Testis (tissue), 2 donors: ENCODE measurements at regions not wholly inside any gene's neighbourhood (a gene's known extent, or its start where the extent isn't known, plus 50 kb on each side); places are given as distances from the start of the nearest gene placed in this dataset.

Experiments used
- DNase-seq: peaks from one replicate; pipeline ENCODE4 v3.0.0-alpha.2; 2019
- H3K27ac ChIP-seq, 2 donors: fragments of 200-600 bp; sonication (generic); one replicate each; pipeline ENCODE4 v1.5.1; 2019
- H3K27me3 ChIP-seq: fragments of 200-600 bp; sonication (generic); one replicate; pipeline ENCODE4 v1.5.1; 2019
- H3K36me3 ChIP-seq: fragments of 200-600 bp; sonication (generic); one replicate; pipeline ENCODE4 v1.5.1; 2017; ENCODE audit warnings: low read depth; ENCODE audit errors: missing control alignments
- H3K4me1 ChIP-seq: fragments of 200-600 bp; sonication (generic); one replicate; pipeline ENCODE4 v1.5.1; 2019
- H3K4me3 ChIP-seq, 2 donors: fragments of 200-600 bp; sonication (generic); one replicate each; pipeline ENCODE4 v1.5.1; 2017 to 2019
- H3K9me3 ChIP-seq: fragments of 200-600 bp; sonication (generic); one replicate; pipeline ENCODE4 v1.5.1; 2017
- POLR2A ChIP-seq: fragments of 450-650 bp; IDR thresholded peaks from one replicate; pipeline ENCODE4 v1.6.1; 2017; ENCODE audit warnings: antibody characterized with exemption, mild to moderate bottlenecking, moderate library complexity
- WGBS, 2 donors: methylation state at CpG; one replicate each; pipeline ENCODE4 v1.1.5; 2018; 5-methylcytosine and 5-hydroxymethylcytosine counted together
- intact Hi-C: fragments of 100-400 bp; cut with DNase I; formaldehyde crosslinking; loops from one replicate; pipeline ENCODE4 v1.15.1; 2023; ENCODE audit warnings: low total_unique reads
- TF ChIP-seq, protein P1 (sequence below), 3 experiments: fragments of 450-650 bp in 2 of 3; fragments of 200-600 bp in 1 of 3; sonication (generic) in 1 of 3; IDR thresholded peaks; one replicate each; pipeline ENCODE4 v1.5.1; 2016 to 2019; ENCODE audit warnings: antibody characterized with exemption in 3 of 3, mild to moderate bottlenecking in 2 of 3, moderate library complexity in 1 of 3

DNA sequence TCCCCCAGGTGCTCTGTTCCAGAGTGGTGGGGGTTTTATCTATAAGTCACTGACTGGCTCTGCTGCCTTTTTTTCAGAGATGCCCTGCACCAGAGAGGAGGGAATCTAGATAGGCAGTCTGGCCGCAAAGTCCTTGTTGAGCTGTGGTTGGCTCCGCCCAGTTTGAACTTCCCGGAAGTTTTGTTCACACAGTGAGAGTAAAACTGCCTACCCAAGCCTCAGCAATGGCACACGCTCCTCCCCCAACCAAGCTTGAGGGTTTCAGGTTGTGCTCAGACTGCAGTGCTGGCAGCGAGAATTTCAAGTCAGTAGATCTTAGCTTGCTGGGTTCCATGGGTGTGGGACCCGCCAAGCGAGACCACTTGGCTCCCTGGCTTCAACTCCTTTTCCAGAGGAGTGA lies 1428.6 kb downstream of the MAT2B start:
- intact Hi-C loops, result no loop called here
- 86 to 87% methylated on average over 5 to 7 of the region's 7 CpGs for WGBS, 2 donors
- Histone ChIP-seq H3K27me3 (no peaks in the 10 kb centered on the region), H3K27ac (no peak overlapping the region), H3K9me3 (no peaks in the 10 kb centered on the region), H3K4me3 (no peak overlapping the region), H3K4me1 (no peaks in the 10 kb centered on the region), H3K36me3 (no peaks in the 10 kb centered on the region)
- no peak for DNase-seq
- no peak for TF ChIP-seq POLR2A
- TF ChIP-seq, protein P1, sequence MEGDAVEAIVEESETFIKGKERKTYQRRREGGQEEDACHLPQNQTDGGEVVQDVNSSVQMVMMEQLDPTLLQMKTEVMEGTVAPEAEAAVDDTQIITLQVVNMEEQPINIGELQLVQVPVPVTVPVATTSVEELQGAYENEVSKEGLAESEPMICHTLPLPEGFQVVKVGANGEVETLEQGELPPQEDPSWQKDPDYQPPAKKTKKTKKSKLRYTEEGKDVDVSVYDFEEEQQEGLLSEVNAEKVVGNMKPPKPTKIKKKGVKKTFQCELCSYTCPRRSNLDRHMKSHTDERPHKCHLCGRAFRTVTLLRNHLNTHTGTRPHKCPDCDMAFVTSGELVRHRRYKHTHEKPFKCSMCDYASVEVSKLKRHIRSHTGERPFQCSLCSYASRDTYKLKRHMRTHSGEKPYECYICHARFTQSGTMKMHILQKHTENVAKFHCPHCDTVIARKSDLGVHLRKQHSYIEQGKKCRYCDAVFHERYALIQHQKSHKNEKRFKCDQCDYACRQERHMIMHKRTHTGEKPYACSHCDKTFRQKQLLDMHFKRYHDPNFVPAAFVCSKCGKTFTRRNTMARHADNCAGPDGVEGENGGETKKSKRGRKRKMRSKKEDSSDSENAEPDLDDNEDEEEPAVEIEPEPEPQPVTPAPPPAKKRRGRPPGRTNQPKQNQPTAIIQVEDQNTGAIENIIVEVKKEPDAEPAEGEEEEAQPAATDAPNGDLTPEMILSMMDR (IDR thresholded peaks at IDR 0.05), result no peak

DNA sequence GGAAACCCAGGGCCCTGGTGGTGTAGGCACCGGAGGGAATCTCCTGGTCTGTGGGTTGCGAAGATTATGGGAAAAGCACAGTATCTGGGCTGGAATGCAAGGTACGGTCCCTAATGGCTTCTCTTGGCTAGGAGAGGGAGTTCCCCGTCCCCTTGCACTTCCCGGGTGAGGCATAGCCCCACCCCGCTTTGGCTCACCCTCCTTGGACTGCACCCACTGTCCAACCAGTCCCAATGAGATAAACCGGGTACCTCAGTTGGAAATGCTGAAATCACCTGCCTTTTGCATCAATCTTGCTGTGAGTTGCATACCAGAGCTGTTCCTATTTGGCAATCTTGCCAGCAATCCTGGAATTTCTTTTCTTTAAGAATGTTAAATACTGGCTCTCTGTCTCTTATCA lies 1429.1 kb downstream of the MAT2B start:
- H3K27ac ChIP-seq, result no peak overlapping the region
- no peak overlapping the region for H3K4me3 ChIP-seq
- TF ChIP-seq, protein P1 (IDR thresholded peaks at IDR 0.05), result no peak
- TF ChIP-seq POLR2A, result no peak
- H3K36me3 ChIP-seq, result no peaks in the 10 kb centered on the region
- H3K9me3 ChIP-seq, result no peaks in the 10 kb centered on the region
- no peaks in the 10 kb centered on the region for H3K4me1 ChIP-seq
- DNase-seq, result no peak
- WGBS, 2 donors, result 75 to 85% methylated on average over 7 of the region's 7 CpGs
- no peaks in the 10 kb centered on the region for H3K27me3 ChIP-seq
- intact Hi-C loops, result no loop called here

DNA sequence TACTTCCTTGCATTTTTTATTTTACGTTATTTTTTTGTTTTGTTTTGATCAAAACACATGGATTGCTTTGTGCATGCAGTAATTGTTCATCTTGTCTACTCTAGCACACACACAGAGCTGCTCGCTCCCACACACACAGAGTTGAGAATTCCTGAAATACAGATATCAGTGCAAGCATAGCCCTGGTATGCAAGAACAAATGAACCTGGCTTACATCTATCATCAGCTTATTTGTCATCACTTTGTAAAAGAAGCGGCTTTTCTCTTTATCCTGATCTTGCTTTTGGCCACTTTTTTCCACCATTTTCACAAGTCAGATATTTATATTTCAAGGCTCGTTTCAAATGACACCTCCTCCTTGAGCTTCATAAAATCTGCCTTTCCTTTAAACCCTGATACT lies 1435.7 kb downstream of the MAT2B start:
- no peak overlapping the region for H3K4me3 ChIP-seq
- H3K36me3 ChIP-seq, result no peaks in the 10 kb centered on the region
- no peaks in the 10 kb centered on the region for H3K4me1 ChIP-seq
- no peak for DNase-seq
- no peaks in the 10 kb centered on the region for H3K27me3 ChIP-seq
- intact Hi-C loops, result no loop called here
- H3K9me3 ChIP-seq, result no peaks in the 10 kb centered on the region
- no peak for TF ChIP-seq POLR2A
- WGBS, 2 donors, result 42 to 51% methylated on average over 4 of the region's 4 CpGs
- H3K27ac ChIP-seq, result no peak overlapping the region

DNA sequence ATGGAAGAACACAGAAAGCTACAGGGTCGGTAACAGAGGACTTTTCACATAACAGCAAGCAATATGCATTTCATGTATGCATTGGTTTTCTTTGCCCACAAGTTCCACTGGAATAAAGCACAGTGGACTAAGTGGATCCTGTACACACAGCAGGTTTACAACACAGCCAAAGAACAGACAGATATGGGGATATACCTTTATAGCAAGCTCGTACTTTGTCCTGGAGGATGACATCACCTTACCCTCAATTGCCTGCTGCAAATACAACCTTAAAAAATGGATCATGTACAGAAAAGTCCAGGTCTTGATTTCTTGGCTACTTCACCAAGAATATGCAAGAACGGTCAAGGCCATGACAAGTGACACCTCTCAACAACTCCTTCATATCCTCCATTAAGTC lies 1445.5 kb downstream of the MAT2B start:
- Histone ChIP-seq H3K27ac (no peak overlapping the region), H3K36me3 (no peaks in the 10 kb centered on the region), H3K9me3 (no peaks in the 10 kb centered on the region), H3K4me3 (no peak overlapping the region), H3K27me3 (no peaks in the 10 kb centered on the region), H3K4me1 (no peaks in the 10 kb centered on the region)
- no peak for TF ChIP-seq POLR2A
- TF ChIP-seq, protein P1 (IDR thresholded peaks at IDR 0.05), result no peak
- no peak for DNase-seq
- 81 to 83% methylated on average over 3 of the region's 3 CpGs for WGBS, 2 donors
- intact Hi-C loops, result no loop called here

GRCh38 chr5:164951570-164951969 lies 1446.2 kb downstream of the MAT2B start:
- intact Hi-C loops, result no loop called here
- H3K4me1 ChIP-seq, result no peaks in the 10 kb centered on the region
- no peak overlapping the region for H3K27ac ChIP-seq
- H3K9me3 ChIP-seq, result no peaks in the 10 kb centered on the region
- H3K4me3 ChIP-seq, result no peak overlapping the region
- TF ChIP-seq POLR2A, result no peak
- TF ChIP-seq, protein P1 (IDR thresholded peaks at IDR 0.05), result no peak
- no peaks in the 10 kb centered on the region for H3K36me3 ChIP-seq
- DNase-seq, result no peak
- WGBS, 2 donors, result 49 to 55% methylated on average over 2 of the region's 2 CpGs
- no peaks in the 10 kb centered on the region for H3K27me3 ChIP-seq
